IMR-90 (cell line): ENCODE measurements at regions not wholly inside any gene's neighbourhood (a gene's known extent, or its start where the extent isn't known, plus 50 kb on each side); places are given as distances from the start of the nearest gene placed in this dataset.

Source experiments
- ATAC-seq: fragments of 200-7000 bp; cut with Tn5 transposase; 2 replicates; pipeline ENCODE4 v1.9.1; 2020; ENCODE audit warnings: low read depth, mild to moderate bottlenecking, moderate library complexity
- BruUV-seq: library from RNA; stranded (reverse); fragments of 400-500 nt; replicated peaks from 2 replicates; lab custom pipeline; 2021; lab: Mats Ljungman, UMichigan
- CTCF ChIA-PET: fragments of 300-600 bp; formaldehyde crosslinking; extraction: SDS; loops from one replicate; lab custom pipeline; 2021; ENCODE audit warnings: antibody characterized with exemption; lab: Yijun Ruan, JAX
- POLR2A ChIA-PET: fragments of 300-600 bp; sonication (Branson Sonifier 250); formaldehyde crosslinking; loops from one replicate; lab custom pipeline; 2022; ENCODE audit warnings: antibody characterized with exemption; ENCODE audit not compliant: unreplicated experiment; lab: Charles Lee
- DNase-seq: peaks from one replicate; pipeline ENCODE4 v3.0.0; 2013
- H2AFZ ChIP-seq: replicated peaks from 2 replicates; pipeline ENCODE3; 2013; ENCODE audit warnings: low read length, mild to moderate bottlenecking; ENCODE audit not compliant: poor library complexity
- H2AK5ac ChIP-seq: 2 replicates; pipeline ENCODE4 v1.6.1; 2013; ENCODE audit warnings: low read depth, low read length, inconsistent platforms
- H2AK9ac ChIP-seq: replicated peaks from 2 replicates; pipeline ENCODE3; 2013; ENCODE audit warnings: mild to moderate bottlenecking, low read depth, low read length, moderate library complexity; ENCODE audit not compliant: poor library complexity
- H2BK120ac ChIP-seq: 2 replicates; pipeline ENCODE4 v1.6.1; 2013; ENCODE audit warnings: low read depth, low read length, inconsistent platforms
- H2BK15ac ChIP-seq: 3 replicates; pipeline ENCODE4 v1.6.1; 2013; ENCODE audit warnings: low read depth, low read length, inconsistent platforms
- H2BK20ac ChIP-seq: 2 replicates; pipeline ENCODE4 v1.6.1; 2013; ENCODE audit warnings: low read depth, mild to moderate bottlenecking, inconsistent platforms, low read length, moderate library complexity
- H2BK5ac ChIP-seq: 2 replicates; pipeline ENCODE4 v1.6.1; 2013; ENCODE audit warnings: mild to moderate bottlenecking, low read depth, low read length, inconsistent platforms; ENCODE audit not compliant: poor library complexity, severe bottlenecking
- H3K14ac ChIP-seq: replicated peaks from 2 replicates; pipeline ENCODE4 v1.6.1; 2013; ENCODE audit warnings: low read depth, low read length, inconsistent platforms
- H3K18ac ChIP-seq: 2 replicates; pipeline ENCODE4 v1.6.1; 2013; ENCODE audit warnings: low read depth, low read length, control low read depth
- H3K23ac ChIP-seq: 2 replicates; pipeline ENCODE4 v1.6.1; 2013; ENCODE audit warnings: low read depth, low read length, inconsistent platforms
- H3K27ac ChIP-seq: 2 replicates; pipeline ENCODE4 v1.5.1; 2013; ENCODE audit warnings: mild to moderate bottlenecking, control low read depth, low read length; ENCODE audit not compliant: insufficient read depth
- H3K27me3 ChIP-seq: 2 replicates; pipeline ENCODE4 v1.6.1; 2013; ENCODE audit warnings: low read length; ENCODE audit not compliant: control insufficient read depth, insufficient read depth
- H3K36me3 ChIP-seq: 2 replicates; pipeline ENCODE4 v1.6.1; 2013; ENCODE audit warnings: low read length, mixed read lengths; ENCODE audit not compliant: control insufficient read depth, insufficient read depth
- H3K4ac ChIP-seq: 2 replicates; pipeline ENCODE4 v1.6.1; 2013; ENCODE audit warnings: low read depth, low read length, inconsistent platforms
- H3K4me1 ChIP-seq: 2 replicates; pipeline ENCODE4 v1.6.1; 2013; ENCODE audit warnings: low read length, mixed read lengths; ENCODE audit not compliant: control insufficient read depth, insufficient read depth
- H3K4me2 ChIP-seq: 2 replicates; pipeline ENCODE4 v1.6.1; 2013; ENCODE audit warnings: low read depth, mild to moderate bottlenecking, control low read depth, low read length, moderate library complexity
- H3K4me3 ChIP-seq: 2 replicates; pipeline ENCODE4 v1.5.1; 2013; ENCODE audit warnings: low read depth, mild to moderate bottlenecking, control low read depth, low read length, moderate library complexity; ENCODE audit not compliant: insufficient read depth
- H3K56ac ChIP-seq: 2 replicates; pipeline ENCODE4 v1.6.1; 2013; ENCODE audit warnings: low read length, inconsistent platforms; ENCODE audit not compliant: insufficient read depth; ENCODE audit errors: extremely low read depth
- H3K79me1 ChIP-seq, 2 experiments: 2 replicates each; pipeline ENCODE4 v1.6.1; 2013; ENCODE audit warnings: low read length in 2 of 2, inconsistent platforms in 1 of 2, low read depth in 1 of 2
- H3K9ac ChIP-seq: 2 replicates; pipeline ENCODE4 v1.6.1; 2013; ENCODE audit warnings: low read depth, low read length, control low read depth
- H3K9me1 ChIP-seq: 2 replicates; pipeline ENCODE4 v1.6.1; 2013; ENCODE audit warnings: low read length, inconsistent platforms; ENCODE audit not compliant: insufficient read depth
- H3K9me3 ChIP-seq: 2 replicates; pipeline ENCODE4 v1.6.1; 2013; ENCODE audit warnings: low read length; ENCODE audit not compliant: control insufficient read depth, insufficient read depth
- H4K20me1 ChIP-seq: 2 replicates; pipeline ENCODE4 v1.6.1; 2013; ENCODE audit warnings: low read length, inconsistent platforms; ENCODE audit not compliant: insufficient read depth
- H4K5ac ChIP-seq: 2 replicates; pipeline ENCODE4 v1.6.1; 2013; ENCODE audit warnings: mild to moderate bottlenecking, low read depth, low read length, control low read depth
- H4K8ac ChIP-seq, 2 experiments: 2 replicates each; pipeline ENCODE4 v1.6.1; 2013; ENCODE audit warnings: low read depth in 2 of 2, low read length in 2 of 2, control low read depth in 1 of 2, inconsistent platforms in 1 of 2
- H4K91ac ChIP-seq: 2 replicates; pipeline ENCODE4 v1.6.1; 2013; ENCODE audit warnings: low read depth, low read length, inconsistent platforms; ENCODE audit not compliant: insufficient read depth
- MXI1 ChIP-seq: IDR thresholded peaks from 2 replicates; pipeline ENCODE4 v1.6.1; 2012; ENCODE audit warnings: low read depth, mild to moderate bottlenecking, low read length, moderate library complexity, borderline replicate concordance
- dilution Hi-C: fragments of 300-500 bp; cut with HindIII; formaldehyde crosslinking; loops from one replicate; pipeline ENCODE4 v1.14.3; 2018; ENCODE audit warnings: low sequenced_read_pairs; ENCODE audit not compliant: unreplicated experiment
- in situ Hi-C: fragments of 300-500 bp; cut with MboI; formaldehyde crosslinking; loops from 3 replicates; pipeline ENCODE4 v1.14.3; 2019; ENCODE audit warnings: low sequenced_read_pairs, inconsistent platforms, mixed read lengths
- intact Hi-C: fragments of 100-400 bp; cut with micrococcal nuclease; formaldehyde crosslinking; loops from 2 replicates; pipeline ENCODE4 v1.10.0; 2022

DNA sequence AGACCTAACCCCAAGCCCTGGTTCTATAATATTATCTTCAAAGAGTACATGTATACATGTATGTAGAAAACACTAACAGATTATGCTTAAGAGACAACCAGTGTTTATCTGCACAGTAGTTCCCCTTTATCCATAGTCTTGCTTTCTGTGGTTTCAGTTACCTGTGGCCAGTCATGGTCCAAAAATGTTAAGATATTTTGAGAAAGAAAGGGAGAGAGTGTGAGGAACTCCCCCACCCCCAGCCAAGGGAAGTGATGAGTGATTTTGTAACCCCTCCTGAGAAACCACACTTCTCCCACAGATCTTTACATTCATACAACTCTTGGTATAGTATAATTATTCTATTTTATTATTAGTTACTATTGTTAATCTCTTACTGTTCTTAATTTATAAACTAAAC lies 77.3 kb upstream of the CNTN1 start:
- Histone ChIP-seq H3K4me2 (no peak overlapping the region), H3K27ac (no peak overlapping the region), H4K20me1 (no peaks in the 10 kb centered on the region), H4K8ac (no peak overlapping the region), H4K91ac (no peak overlapping the region), H2BK20ac (no peak overlapping the region), H2AFZ (no peak overlapping the region), H3K9ac (no peak overlapping the region), H4K5ac (no peak overlapping the region), H2BK15ac (no peak overlapping the region), H3K4me3 (no peak overlapping the region), H3K79me1 (no peaks in the 10 kb centered on the region), H2AK5ac (no peak overlapping the region), H2AK9ac (no peak overlapping the region), H3K18ac (no peak overlapping the region), H3K27me3 (no peaks in the 10 kb centered on the region), H2BK120ac (no peak overlapping the region), H3K4me1 (no peaks in the 10 kb centered on the region), H3K23ac (no peak overlapping the region), H3K14ac (no peak overlapping the region), H2BK5ac (no peak overlapping the region), H3K9me1 (no peaks in the 10 kb centered on the region), H3K56ac (no peak overlapping the region), H3K4ac (no peak overlapping the region), H3K9me3 (0 out of 2 replicates have a peak, but pooled peaks cover 5% of the 10 kb centered on the region), H3K36me3 (no peaks in the 10 kb centered on the region)
- BruUV-seq = no TSS peak
- in situ Hi-C loops (no loop called here), intact Hi-C loops (no loop called here), dilution Hi-C loops (no loop called here)
- DNase-seq (no peak), ATAC-seq (no peak)
- ChIA-PET POLR2A (no interaction called here), CTCF (no interaction called here)
- TF ChIP-seq MXI1 = no peak
